Activated T-cell treated with anti-CD3 and anti-CD28 coated beads for 4 hours (primary cell): ENCODE measurements at regions not wholly inside any gene's neighbourhood (a gene's known extent, or its start where the extent isn't known, plus 50 kb on each side); places are given as distances from the start of the nearest gene placed in this dataset.
"Not testable (repeated sequence)": the region's sequence is repeated elsewhere in the genome, so short reads cannot be mapped to it uniquely, and the experiment has no call there.

ENCODE experiments used
- DNase-seq: peaks from one replicate; pipeline ENCODE4 v3.0.0-alpha.2; 2020

- DNase-seq, result no peak
Measured at GRCh38 chr6:26175428-26176181, 88.4 kb downstream of the HFE start.

DNA sequence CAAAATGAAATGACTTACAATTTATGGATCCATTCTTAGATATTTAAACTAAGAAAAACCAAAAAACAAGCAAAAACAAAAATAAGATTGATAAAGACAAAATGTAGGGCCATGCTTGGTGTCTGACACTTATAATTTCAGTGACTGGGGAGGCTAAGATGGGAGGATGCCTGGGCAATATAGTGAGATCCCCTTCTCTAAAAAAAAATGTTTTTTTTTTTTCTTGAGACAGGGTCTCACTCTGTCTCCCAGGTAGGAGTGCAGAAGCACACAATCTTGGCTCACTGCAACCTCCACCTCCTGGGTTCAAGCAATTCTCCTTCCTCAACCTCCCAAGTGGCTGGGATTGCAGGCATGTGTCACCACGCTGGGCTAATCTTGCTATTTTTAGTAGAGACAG lies 92.4 kb downstream of the HFE start:
- DNase-seq, result no peak

GRCh38 chr6:26180346-26180745 lies 93.1 kb downstream of the HFE start:
- no peak for DNase-seq

GRCh38 chr6:26183237-26183580 lies 96.0 kb downstream of the HFE start:
- no peak for DNase-seq

DNA sequence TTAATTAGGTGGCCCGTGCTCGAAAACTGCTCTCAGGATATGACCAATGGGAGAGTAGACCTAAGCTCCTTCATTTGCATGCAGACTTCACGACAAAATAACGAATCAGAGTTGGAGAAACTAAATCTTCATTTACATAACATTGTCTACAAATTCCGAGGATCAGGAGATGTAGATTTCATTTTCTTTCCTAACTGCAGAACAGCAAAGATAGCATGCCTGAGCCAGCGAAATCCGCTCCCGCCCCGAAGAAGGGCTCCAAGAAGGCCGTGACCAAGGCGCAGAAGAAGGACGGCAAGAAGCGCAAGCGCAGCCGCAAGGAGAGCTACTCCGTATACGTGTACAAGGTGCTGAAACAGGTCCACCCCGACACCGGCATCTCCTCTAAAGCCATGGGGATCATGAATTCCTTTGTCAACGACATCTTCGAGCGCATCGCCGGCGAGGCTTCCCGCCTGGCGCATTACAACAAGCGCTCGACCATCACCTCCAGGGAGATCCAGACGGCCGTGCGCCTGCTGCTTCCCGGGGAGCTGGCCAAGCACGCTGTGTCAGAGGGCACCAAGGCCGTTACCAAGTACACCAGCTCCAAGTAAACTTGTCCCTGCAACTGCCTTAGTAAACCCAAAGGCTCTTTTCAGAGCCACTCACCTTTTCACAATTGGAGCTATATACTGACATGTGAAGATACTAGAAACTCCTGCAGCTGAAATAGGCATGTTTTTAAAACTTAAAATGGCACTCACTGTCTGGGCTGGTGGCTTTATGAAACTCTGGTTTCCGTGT lies 96.5 kb downstream of the HFE start:
- no peak for DNase-seq

- no peak for DNase-seq
Measured at GRCh38 chr6:26184367-26184891, 97.2 kb downstream of the HFE start.

DNA sequence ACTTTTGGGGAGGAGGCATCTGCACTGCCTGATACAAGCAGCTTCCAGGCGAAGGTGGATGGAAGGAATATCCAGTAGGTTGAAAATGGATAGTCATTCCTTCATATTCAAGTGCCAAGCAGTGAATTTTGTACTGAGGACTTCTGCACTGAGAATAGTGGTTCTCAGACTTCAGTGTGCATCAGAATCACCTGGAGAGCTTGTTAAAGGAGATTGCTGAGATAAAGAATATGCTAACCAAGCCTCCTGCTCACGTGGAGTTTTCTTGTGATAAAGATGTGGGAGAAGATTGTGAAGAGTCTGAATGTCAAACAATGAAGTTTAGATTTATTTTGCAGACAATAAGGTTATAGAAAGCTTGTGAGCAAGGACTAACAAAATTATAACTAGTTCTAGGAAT lies 97.8 kb downstream of the HFE start:
- no peak for DNase-seq

DNA sequence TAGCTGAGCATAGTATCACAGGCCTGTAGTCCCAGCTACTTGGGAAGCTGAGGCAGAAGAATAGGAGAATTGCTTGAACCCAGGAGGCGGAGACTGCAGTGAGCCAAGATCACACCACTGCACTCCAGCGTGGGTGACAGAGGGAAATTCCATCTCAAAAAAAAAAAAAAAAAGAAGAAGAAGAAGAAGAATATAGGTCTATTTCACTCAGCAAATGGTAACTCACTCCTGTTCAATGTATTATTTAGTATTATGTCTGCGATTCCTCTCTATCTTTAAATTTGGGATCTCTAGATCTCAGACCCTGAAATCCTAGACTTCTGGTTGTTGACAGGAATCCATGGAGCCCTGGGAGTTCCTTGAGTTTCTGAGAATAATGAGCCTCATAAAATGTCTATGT lies 98.6 kb downstream of the HFE start:
- no peak for DNase-seq

GRCh38 chr6:26186652-26187051 lies 99.4 kb downstream of the HFE start:
- DNase-seq, result no peak

- DNase-seq, result no peak
Measured at GRCh38 chr6:26187292-26187691, 100.1 kb downstream of the HFE start.

- no peak for DNase-seq
Measured at GRCh38 chr6:26187981-26188635, 100.9 kb downstream of the HFE start.

- not testable (repeated sequence) for DNase-seq
Measured at GRCh38 chr6:26191512-26191911, 104.3 kb downstream of the HFE start.

GRCh38 chr6:26193467-26194328 lies 106.5 kb downstream of the HFE start:
- DNase-seq, result no peak

DNA sequence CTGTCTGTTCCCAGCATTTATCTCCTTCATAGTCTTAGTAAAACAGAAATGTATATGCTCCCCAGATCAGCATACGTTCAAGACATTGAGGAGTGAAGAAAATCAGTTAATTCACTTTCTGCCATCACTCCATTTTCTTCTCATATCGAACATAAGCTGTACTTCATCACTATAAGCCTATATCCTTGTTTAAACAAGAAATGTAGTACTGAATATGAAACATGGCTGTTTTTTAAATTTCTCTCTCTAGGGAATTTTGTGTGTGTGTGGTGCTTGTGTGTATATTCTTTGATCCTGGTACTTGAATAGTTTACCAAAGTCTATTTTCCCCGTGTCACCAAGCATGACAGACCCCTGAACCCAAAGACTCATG lies 107.1 kb downstream of the HFE start:
- no peak for DNase-seq

DNA sequence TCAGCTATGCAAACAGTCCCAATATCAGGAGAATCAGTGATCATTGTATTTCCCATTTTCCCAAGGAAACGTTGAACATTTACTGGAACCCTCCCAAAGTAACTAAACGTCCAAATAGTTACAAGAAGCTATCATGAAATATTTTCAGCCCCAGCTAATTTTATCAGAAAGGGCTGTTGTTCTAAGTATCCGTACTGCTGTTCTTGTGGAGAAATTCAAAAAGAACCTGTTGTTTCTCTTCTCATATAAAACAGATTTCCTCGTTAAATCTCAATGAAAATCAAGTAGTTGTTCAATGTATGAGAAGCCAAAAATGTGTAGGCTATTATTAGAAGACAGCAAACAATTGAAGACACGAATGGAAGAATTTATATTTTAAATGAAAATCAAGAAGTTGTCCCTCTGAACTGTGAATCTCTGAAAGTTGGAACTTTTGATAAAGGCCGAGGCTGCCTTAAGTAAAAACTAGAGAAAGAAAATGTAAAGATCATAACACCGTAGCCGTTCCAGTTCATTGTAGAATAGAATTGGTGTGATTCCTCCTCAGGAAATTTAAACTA lies 107.7 kb downstream of the HFE start:
- DNase-seq, result no peak

- DNase-seq, result peak; percentile 68
Measured at GRCh38 chr6:26195376-26195923, 108.2 kb downstream of the HFE start.

DNA sequence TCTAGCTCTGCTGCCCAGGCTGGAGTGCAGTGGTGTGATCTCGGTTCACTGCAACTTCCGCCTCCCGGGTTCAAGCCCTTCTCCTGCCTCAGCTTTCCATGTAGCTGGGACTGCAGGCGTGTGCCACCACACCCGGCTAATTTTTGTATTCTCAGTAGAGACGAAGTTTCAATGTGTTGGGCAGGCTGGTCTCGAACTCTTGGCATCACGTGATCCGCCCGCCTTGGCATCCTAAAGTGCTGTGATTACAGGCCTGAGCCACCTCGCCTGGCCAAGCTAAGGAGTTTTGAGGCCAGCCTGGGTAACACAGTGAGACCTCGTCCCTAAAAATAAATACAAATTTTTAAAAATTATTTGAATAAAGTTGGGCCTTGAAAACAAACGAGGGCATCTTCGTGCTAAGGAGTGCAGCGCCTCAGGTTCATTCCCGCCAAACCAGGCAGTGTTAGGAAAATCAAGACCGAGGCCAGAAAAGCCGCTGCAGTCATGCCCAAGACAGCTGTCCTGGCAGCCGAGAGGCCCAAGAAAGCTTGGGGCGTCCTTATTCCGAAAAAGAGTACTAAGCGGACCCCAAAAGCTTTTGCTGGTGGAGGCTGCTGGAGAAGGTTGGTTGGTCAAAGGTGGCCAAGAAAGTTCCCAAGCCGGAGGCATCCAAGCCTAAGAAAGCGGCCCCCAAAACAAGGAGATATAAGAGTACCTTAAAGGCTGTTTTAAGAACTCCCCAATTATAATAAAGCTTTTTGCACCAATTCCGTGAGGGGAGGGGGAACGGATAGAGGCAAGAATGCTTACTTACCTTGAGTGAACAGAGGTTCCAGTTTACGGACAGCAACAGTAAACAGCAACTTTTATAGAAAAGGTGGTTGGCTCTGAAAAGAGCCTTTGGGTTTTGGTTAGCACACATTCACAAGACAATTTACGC lies 109.0 kb downstream of the HFE start:
- DNase-seq, result no peak

DNA sequence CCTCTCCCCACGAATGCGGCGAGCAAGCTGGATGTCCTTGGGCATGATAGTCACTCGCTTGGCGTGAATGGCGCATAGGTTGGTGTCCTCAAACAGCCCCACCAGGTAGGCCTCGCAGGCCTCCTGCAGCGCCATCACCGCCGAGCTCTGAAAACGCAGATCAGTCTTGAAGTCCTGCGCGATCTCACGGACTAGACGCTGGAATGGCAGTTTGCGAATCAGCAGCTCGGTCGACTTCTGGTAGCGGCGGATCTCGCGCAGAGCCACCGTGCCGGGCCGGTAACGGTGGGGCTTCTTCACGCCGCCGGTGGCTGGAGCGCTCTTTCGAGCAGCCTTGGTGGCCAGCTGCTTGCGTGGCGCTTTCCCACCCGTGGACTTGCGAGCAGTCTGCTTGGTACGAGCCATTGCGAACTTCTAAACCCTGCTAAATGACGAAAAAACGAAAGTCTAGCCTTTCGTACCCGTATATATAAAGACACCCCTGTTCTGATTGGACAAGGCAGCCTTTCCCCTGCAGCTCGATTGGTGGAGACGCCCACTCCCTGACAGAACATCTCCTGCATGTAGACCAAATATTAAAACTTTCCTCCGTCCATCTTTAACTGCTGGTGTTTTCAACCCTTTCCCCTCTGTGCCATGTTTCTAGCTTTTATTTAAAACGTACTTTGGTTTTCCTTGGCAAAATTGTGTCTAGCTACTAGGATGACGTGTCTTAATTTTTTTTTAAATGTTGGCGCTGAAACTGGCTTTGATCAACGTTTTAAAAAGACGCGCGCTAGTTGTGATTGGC lies 109.8 kb downstream of the HFE start:
- peak; percentile 67 for DNase-seq

DNA sequence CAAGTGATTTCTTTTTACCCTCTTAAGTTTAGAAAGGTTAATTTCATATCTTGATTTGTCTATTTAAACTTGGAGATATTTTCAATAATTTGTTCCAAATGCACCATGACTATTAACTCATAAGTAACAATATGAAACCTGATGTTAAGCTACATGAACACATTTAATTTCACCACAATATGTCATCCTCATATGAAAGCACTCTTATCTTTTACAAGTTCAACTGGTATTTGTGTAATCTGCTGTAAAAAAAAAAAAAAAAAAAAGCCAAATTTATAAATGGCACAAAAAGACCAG lies 110.4 kb downstream of the HFE start:
- no peak for DNase-seq

DNA sequence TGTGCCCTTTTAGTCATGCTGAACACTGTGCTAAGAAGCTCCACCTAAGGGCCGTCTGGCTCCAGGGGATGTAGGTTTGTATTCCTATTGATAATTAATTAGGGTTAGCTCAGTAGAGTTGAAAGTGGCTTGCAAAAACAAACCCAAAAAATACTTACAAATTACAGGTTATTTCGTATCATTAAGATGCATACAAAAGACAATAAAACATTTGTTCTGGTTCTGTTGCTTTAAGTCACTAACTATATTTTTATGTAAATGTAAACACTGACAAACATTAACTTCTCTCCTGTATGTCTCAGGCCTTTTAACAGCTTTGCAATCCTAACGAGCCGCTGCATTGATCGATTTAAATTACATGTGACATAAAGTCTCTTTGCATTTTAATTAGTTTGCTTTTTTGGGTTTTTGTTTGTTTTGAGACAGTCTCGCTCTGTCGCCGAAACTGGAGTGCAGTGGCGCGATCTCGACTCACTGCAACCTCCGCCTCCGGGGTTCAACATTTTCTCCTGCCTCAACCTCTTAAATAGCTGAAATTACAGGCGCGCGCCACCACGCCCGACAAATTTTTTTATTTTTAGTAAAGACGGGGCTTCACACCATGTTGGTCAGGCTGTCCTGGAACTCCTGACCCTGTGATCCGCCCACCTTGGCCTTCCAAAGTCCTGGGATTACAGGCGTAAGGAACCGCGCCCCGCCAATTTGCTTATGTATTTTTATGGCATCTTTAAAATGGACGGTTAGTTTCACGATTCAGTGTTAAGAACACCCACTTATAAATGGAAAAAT lies 110.9 kb downstream of the HFE start:
- DNase-seq, result no peak
